ENCODE measurements at regions not wholly inside any gene's neighbourhood (a gene's known extent, or its start where the extent isn't known, plus 50 kb on each side); places are given as distances from the start of the nearest gene placed in this dataset.

DNA sequence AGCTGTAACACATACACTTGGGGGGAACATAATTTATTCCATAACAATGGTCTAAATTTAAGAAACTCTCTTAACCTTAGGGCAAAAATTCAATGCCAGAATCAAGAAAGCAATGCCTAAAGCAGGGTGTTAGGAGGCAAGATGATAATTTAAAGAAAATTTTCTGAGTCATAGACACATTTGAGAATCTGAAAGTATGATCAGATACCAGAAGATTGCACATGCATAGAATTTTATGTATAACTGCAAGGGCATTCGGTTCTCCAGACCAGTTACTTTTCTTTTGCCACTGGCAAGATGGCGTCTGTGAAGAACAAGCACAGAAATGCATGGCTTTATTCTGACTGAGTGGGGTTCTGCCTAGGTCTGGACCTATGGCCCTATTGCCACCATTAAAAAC is 64.4 kb upstream of the IPO9 start:
- DNase-seq (no peak), ATAC-seq (ENCODE audit: low read depth) (no peak)
- H3K27ac Mint-ChIP-seq: no peak overlapping the region
- H3K4me1 Mint-ChIP-seq: no peaks in the 10 kb centered on the region
- H3K4me2 ChIP-seq (replicated peaks; ENCODE audit: low read depth, low read length, poor library complexity, severe bottlenecking): no peak overlapping the region
- CTCF ChIA-PET: no interaction called here
- H3K27ac ChIP-seq (ENCODE audit: low read length in 2 of 2): no peak overlapping the region
- no peaks in the 10 kb centered on the region for H3K9me3 Mint-ChIP-seq (ENCODE audit: insufficient read depth)
- no peaks in the 10 kb centered on the region for H3K36me3 ChIP-seq (replicated peaks in 1 of 2; ENCODE audit: control extremely low read depth in 1 of 2, control insufficient read depth in 1 of 2, extremely low read depth in 1 of 2, insufficient read depth in 2 of 2, low read length in 1 of 2)
- no peak overlapping the region for H3K9ac ChIP-seq (ENCODE audit: low read length)
- H3K4me3 ChIP-seq (ENCODE audit: control extremely low read depth in 1 of 5, extremely low read depth in 1 of 5, insufficient read depth in 1 of 5, low read depth in 2 of 5, low read length in 4 of 5): no peak overlapping the region
- H3K27me3 Mint-ChIP-seq: peaks cover 8% of the 10 kb centered on the region
- no peaks in the 10 kb centered on the region for H3K79me2 ChIP-seq (ENCODE audit: control insufficient read depth, insufficient read depth, low read length)
- POLR2A ChIA-PET: no interaction called here
- H3K4me1 ChIP-seq (ENCODE audit: control insufficient read depth in 2 of 2, insufficient read depth in 2 of 2, low read length in 2 of 2): no peaks in the 10 kb centered on the region
- no peaks in the 10 kb centered on the region for H3K27me3 ChIP-seq (replicated peaks in 1 of 4; ENCODE audit: control extremely low read depth in 1 of 4, control insufficient read depth in 3 of 4, insufficient read depth in 4 of 4, low read length in 3 of 4)
- H3K9me3 ChIP-seq (ENCODE audit: control extremely low read depth in 1 of 3, control insufficient read depth in 2 of 3, insufficient read depth in 1 of 3, low read length in 2 of 3): no peaks in the 10 kb centered on the region
- 100% methylated on average over 1 of the region's 2 CpGs for WGBS (ENCODE audit: insufficient coverage)
- H3K4me3 Mint-ChIP-seq: no peak overlapping the region
- intact Hi-C loops (cut with micrococcal nuclease): no loop called here
- H2AFZ ChIP-seq (ENCODE audit: insufficient read depth, low read depth, low read length, poor library complexity, severe bottlenecking): no peak overlapping the region
- no peak for TF ChIP-seq CTCF (IDR thresholded peaks at IDR 0.05)
- TF ChIP-seq EZH2 (IDR thresholded peaks at IDR 0.05; ENCODE audit: borderline replicate concordance, insufficient read depth, low read depth, low read length, poor library complexity, severe bottlenecking): no peak
- no peaks in the 10 kb centered on the region for H4K20me1 ChIP-seq (ENCODE audit: control insufficient read depth, insufficient read depth, low read length, poor library complexity, severe bottlenecking)

- no peaks in the 10 kb centered on the region for H3K4me1 Mint-ChIP-seq
- Histone ChIP-seq H3K9me3 (ENCODE audit: control extremely low read depth in 1 of 3, control insufficient read depth in 2 of 3, insufficient read depth in 1 of 3, low read length in 2 of 3) (peaks cover 0 to 12% (median 2%) of the 10 kb centered on the region in 3 donors), H3K27me3 (replicated peaks in 1 of 4; ENCODE audit: control extremely low read depth in 1 of 4, control insufficient read depth in 3 of 4, insufficient read depth in 4 of 4, low read length in 3 of 4) (no peaks in the 10 kb centered on the region), H3K4me1 (ENCODE audit: control insufficient read depth in 2 of 2, insufficient read depth in 2 of 2, low read length in 2 of 2) (no peaks in the 10 kb centered on the region), H3K27ac (ENCODE audit: low read length in 2 of 2) (no peak overlapping the region), H3K36me3 (replicated peaks in 1 of 2; ENCODE audit: control extremely low read depth in 1 of 2, control insufficient read depth in 1 of 2, extremely low read depth in 1 of 2, insufficient read depth in 2 of 2, low read length in 1 of 2) (no peaks in the 10 kb centered on the region), H3K9ac (ENCODE audit: low read length) (no peak overlapping the region), H3K79me2 (ENCODE audit: control insufficient read depth, insufficient read depth, low read length) (no peaks in the 10 kb centered on the region), H3K4me3 (ENCODE audit: control extremely low read depth in 1 of 5, extremely low read depth in 1 of 5, insufficient read depth in 1 of 5, low read depth in 2 of 5, low read length in 4 of 5) (no peak overlapping the region), H4K20me1 (ENCODE audit: control insufficient read depth, insufficient read depth, low read length, poor library complexity, severe bottlenecking) (no peaks in the 10 kb centered on the region), H3K4me2 (replicated peaks; ENCODE audit: low read depth, low read length, poor library complexity, severe bottlenecking) (no peak overlapping the region), H2AFZ (ENCODE audit: insufficient read depth, low read depth, low read length, poor library complexity, severe bottlenecking) (no peak overlapping the region)
- H3K27me3 Mint-ChIP-seq: peaks cover 8% of the 10 kb centered on the region
- WGBS (ENCODE audit: insufficient coverage): 84% methylated on average over 4 of the region's 7 CpGs
- TF ChIP-seq EZH2 (IDR thresholded peaks at IDR 0.05; ENCODE audit: borderline replicate concordance, insufficient read depth, low read depth, low read length, poor library complexity, severe bottlenecking): no peak
- no peak for TF ChIP-seq CTCF (IDR thresholded peaks at IDR 0.05)
- H3K27ac Mint-ChIP-seq: no peak overlapping the region
- no peak overlapping the region for H3K4me3 Mint-ChIP-seq
- intact Hi-C loops (cut with micrococcal nuclease): no loop called here
- ChIA-PET POLR2A (no interaction called here), CTCF (no interaction called here)
- no peaks in the 10 kb centered on the region for H3K9me3 Mint-ChIP-seq (ENCODE audit: insufficient read depth)
- ATAC-seq (ENCODE audit: low read depth): no peak
- no peak for DNase-seq
These were observed 62.7 kb upstream of the IPO9 start for GRCh38 chr1:201766131-201766866.

Data from B cell (primary cell).